HG03342 (cell line): ENCODE measurements at regions not wholly inside any gene's neighbourhood (a gene's known extent, or its start where the extent isn't known, plus 50 kb on each side); places are given as distances from the start of the nearest gene placed in this dataset.

Experiments used
- ATAC-seq: cut with Tn5 transposase; IDR thresholded peaks from one replicate; pipeline ENCODE4 v1.9.1; 2021; ENCODE audit warnings: mild to moderate bottlenecking, moderate library complexity; ENCODE audit not compliant: unreplicated experiment

GRCh38 chr11:91822805-91823204, 401.8 kb upstream of the FAT3 start:
- no peak for ATAC-seq

- no peak for ATAC-seq
Measured at GRCh38 chr11:91820709-91821108, 403.9 kb upstream of the FAT3 start.

- ATAC-seq = no peak
Measured at GRCh38 chr11:91819777-91820176, 404.8 kb upstream of the FAT3 start.

- no peak for ATAC-seq
Measured at GRCh38 chr11:91819195-91819594, 405.4 kb upstream of the FAT3 start.

GRCh38 chr11:91817996-91818395, 406.6 kb upstream of the FAT3 start:
- ATAC-seq = no peak

- no peak for ATAC-seq
Measured at GRCh38 chr11:91813263-91813662, 411.4 kb upstream of the FAT3 start.

- ATAC-seq = no peak
Measured at GRCh38 chr11:91810871-91811270, 413.7 kb upstream of the FAT3 start.

GRCh38 chr11:91805293-91805692, 419.3 kb upstream of the FAT3 start:
- no peak for ATAC-seq

- ATAC-seq = no peak
Measured at GRCh38 chr11:91804042-91804441, 420.6 kb upstream of the FAT3 start.

GRCh38 chr11:91802475-91802874, 422.1 kb upstream of the FAT3 start:
- ATAC-seq = no peak

GRCh38 chr11:91800208-91800914, 424.3 kb upstream of the FAT3 start:
- ATAC-seq = no peak

GRCh38 chr11:91798240-91798639, 426.4 kb upstream of the FAT3 start:
- no peak for ATAC-seq

- ATAC-seq = no peak
Measured at GRCh38 chr11:91796999-91797398, 427.6 kb upstream of the FAT3 start.

GRCh38 chr11:91795139-91795887, 429.3 kb upstream of the FAT3 start:
- no peak for ATAC-seq

- ATAC-seq = no peak
Measured at GRCh38 chr11:91794146-91794545, 430.5 kb upstream of the FAT3 start.

- no peak for ATAC-seq
Measured at GRCh38 chr11:91792779-91793262, 431.8 kb upstream of the FAT3 start.

- no peak for ATAC-seq
Measured at GRCh38 chr11:91791171-91791468, 433.5 kb upstream of the FAT3 start.

GRCh38 chr11:91790346-91791170, 434.1 kb upstream of the FAT3 start:
- ATAC-seq = no peak

GRCh38 chr11:91788764-91789163, 435.9 kb upstream of the FAT3 start:
- no peak for ATAC-seq

GRCh38 chr11:91786097-91786496, 438.5 kb upstream of the FAT3 start:
- no peak for ATAC-seq

- no peak for ATAC-seq
Measured at GRCh38 chr11:91783173-91783572, 441.4 kb upstream of the FAT3 start.

- ATAC-seq = no peak
Measured at GRCh38 chr11:91778758-91779157, 445.9 kb upstream of the FAT3 start.
